ENCODE measurements at regions not wholly inside any gene's neighbourhood (a gene's known extent, or its start where the extent isn't known, plus 50 kb on each side); places are given as distances from the start of the nearest gene placed in this dataset.

DNA sequence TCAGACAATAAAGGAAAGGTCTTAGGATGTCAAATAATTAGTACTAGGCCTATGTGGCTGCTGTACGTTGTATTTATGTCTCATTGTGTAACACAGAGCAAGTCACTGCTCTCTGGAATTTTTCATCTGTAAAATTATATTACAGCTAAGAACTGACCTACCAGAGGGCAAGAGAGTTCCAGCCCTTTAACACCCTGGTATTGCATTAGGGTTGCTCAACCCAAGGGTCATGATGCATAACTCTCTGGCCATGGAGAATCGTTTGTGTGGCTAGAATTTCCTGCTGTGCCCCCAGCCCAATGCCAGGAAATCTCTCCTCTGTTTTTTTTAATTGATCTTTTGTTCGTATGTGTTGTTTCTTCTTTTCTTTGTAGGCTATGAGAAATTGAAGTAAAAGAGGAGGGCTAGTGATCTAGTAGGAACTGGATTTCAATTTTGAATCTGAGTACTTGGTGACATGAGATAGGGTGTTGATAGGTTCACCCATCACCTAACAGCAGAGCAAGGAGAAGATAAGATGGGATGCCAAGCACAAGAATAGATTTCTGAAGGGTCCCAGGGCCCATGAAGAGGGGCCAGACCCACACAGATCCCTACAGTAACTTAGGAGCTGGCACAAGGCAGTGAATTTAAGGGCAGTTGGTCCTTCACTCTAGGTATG, 571.2 kb upstream of the TNP1 start (continued):
- TF ChIP-seq GATA2 (CRISPR knock-in tag; IDR thresholded peaks at IDR 0.05): no peak
- no peak for TF ChIP-seq TCF12 (IDR thresholded peaks at IDR 0.05)

DNA sequence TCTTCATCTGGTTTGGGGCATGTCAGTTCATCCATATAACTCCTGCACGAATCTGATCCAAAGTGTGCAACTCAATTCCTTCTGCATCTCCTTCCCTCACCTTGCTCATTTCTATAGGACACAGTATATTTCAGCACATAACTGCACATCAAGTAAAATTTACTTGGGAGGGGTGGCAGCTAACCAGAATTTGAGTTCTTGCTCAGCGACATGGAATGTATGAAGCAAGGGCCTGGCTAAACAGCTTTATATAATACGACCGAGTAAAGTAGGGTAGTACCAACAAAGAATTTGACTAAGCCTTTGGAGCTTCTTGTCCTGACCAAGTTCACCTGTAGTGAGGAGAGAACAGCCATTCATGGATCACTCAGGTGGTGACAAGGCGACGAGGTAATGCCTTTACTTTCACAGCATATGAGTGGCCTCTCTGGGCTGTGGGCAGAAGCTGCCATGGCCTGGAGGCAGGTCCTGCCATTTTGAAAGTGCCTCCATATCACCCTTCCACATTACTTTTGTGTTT, 570.2 kb upstream of the TNP1 start:
- no peak overlapping the region for H2AFZ ChIP-seq (ENCODE audit: low read depth)
- H3K36me3 ChIP-seq (replicated peaks in 1 of 2; ENCODE audit: control insufficient read depth in 1 of 2, insufficient read depth in 2 of 2, low read length in 1 of 2): no peaks in the 10 kb centered on the region
- DNase-seq: no peak
- no peaks in the 10 kb centered on the region for H4K20me1 ChIP-seq (ENCODE audit: insufficient read depth)
- CTCF ChIA-PET: interaction anchor here (0.5 kb wide), 2 partner anchors 598 to 720 kb away, joined by 3 read pairs; no protein-coding TSS in a partner anchor
- no peaks in the 10 kb centered on the region for H3K9me2 ChIP-seq
- TF ChIP-seq CHD2 (IDR thresholded peaks at IDR 0.05; ENCODE audit: low read length, partially characterized antibody) (no peak), SIN3A (IDR thresholded peaks at IDR 0.05; ENCODE audit: borderline replicate concordance, low read depth, low read length) (no peak), FOXJ3 (CRISPR knock-in tag; IDR thresholded peaks at IDR 0.05) (no peak), FOXM1 (IDR thresholded peaks at IDR 0.05; ENCODE audit: low read depth) (no peak), EP300 (IDR thresholded peaks at IDR 0.05; ENCODE audit: borderline replicate concordance in 1 of 2, low read depth in 1 of 2, low read length in 1 of 2) (no peak), ELF1 (IDR thresholded peaks at IDR 0.05) (no peak), TAF1 (IDR thresholded peaks at IDR 0.05; ENCODE audit: borderline replicate concordance, low read depth, low read length) (no peak), NRF1 (IDR thresholded peaks at IDR 0.05; ENCODE audit: low read depth, low read length) (no peak), TCF12 (IDR thresholded peaks at IDR 0.05) (no peak), RAD21 (IDR thresholded peaks at IDR 0.05; ENCODE audit: low read length) (no peak), GABPA (IDR thresholded peaks at IDR 0.05; ENCODE audit: low read depth) (no peak), JUND (IDR thresholded peaks at IDR 0.05) (no peak), MEF2A (IDR thresholded peaks at IDR 0.05; ENCODE audit: borderline replicate concordance, low read depth) (no peak), FOSL2 (IDR thresholded peaks at IDR 0.05; ENCODE audit: borderline replicate concordance, low read depth) (no peak), RFX5 (IDR thresholded peaks at IDR 0.05; ENCODE audit: low read length) (no peak)
- TF ChIP-seq, protein P1, sequence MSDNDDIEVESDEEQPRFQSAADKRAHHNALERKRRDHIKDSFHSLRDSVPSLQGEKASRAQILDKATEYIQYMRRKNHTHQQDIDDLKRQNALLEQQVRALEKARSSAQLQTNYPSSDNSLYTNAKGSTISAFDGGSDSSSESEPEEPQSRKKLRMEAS (IDR thresholded peaks at IDR 0.05; ENCODE audit: low read depth): no peak
- TF ChIP-seq, protein P2, sequence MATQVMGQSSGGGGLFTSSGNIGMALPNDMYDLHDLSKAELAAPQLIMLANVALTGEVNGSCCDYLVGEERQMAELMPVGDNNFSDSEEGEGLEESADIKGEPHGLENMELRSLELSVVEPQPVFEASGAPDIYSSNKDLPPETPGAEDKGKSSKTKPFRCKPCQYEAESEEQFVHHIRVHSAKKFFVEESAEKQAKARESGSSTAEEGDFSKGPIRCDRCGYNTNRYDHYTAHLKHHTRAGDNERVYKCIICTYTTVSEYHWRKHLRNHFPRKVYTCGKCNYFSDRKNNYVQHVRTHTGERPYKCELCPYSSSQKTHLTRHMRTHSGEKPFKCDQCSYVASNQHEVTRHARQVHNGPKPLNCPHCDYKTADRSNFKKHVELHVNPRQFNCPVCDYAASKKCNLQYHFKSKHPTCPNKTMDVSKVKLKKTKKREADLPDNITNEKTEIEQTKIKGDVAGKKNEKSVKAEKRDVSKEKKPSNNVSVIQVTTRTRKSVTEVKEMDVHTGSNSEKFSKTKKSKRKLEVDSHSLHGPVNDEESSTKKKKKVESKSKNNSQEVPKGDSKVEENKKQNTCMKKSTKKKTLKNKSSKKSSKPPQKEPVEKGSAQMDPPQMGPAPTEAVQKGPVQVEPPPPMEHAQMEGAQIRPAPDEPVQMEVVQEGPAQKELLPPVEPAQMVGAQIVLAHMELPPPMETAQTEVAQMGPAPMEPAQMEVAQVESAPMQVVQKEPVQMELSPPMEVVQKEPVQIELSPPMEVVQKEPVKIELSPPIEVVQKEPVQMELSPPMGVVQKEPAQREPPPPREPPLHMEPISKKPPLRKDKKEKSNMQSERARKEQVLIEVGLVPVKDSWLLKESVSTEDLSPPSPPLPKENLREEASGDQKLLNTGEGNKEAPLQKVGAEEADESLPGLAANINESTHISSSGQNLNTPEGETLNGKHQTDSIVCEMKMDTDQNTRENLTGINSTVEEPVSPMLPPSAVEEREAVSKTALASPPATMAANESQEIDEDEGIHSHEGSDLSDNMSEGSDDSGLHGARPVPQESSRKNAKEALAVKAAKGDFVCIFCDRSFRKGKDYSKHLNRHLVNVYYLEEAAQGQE (IDR thresholded peaks at IDR 0.05; ENCODE audit: low read depth, low read length): no peak
- TF ChIP-seq, protein P3, sequence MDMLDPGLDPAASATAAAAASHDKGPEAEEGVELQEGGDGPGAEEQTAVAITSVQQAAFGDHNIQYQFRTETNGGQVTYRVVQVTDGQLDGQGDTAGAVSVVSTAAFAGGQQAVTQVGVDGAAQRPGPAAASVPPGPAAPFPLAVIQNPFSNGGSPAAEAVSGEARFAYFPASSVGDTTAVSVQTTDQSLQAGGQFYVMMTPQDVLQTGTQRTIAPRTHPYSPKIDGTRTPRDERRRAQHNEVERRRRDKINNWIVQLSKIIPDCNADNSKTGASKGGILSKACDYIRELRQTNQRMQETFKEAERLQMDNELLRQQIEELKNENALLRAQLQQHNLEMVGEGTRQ (IDR thresholded peaks at IDR 0.05; ENCODE audit: borderline replicate concordance, low read depth, low read length): no peak
- peaks cover 6 to 26% of the 10 kb centered on the region in 2 experiments; a peak in 3 of 4 replicates for H3K4me1 ChIP-seq (ENCODE audit: control insufficient read depth in 1 of 2, insufficient read depth in 2 of 2, low read depth in 1 of 2, low read length in 1 of 2)
- H3K27ac ChIP-seq (ENCODE audit: low read depth in 2 of 2, low read length in 1 of 2): no peak overlapping the region
- H3K4me3 ChIP-seq (ENCODE audit: low read depth in 2 of 2, low read length in 1 of 2): no peak overlapping the region
- no peaks in the 10 kb centered on the region for H3F3A ChIP-seq (replicated peaks; ENCODE audit: insufficient read depth)
- POLR2A ChIA-PET: no interaction called here
- H3K79me2 ChIP-seq (ENCODE audit: insufficient read depth): no peaks in the 10 kb centered on the region
- H3K27me3 ChIP-seq (ENCODE audit: insufficient read depth): no peaks in the 10 kb centered on the region
- no peak overlapping the region for H3K4me2 ChIP-seq
- no peaks in the 10 kb centered on the region for H3K9me3 ChIP-seq
- no peak overlapping the region for H3K9ac ChIP-seq
- 97% methylated on average over 6 of the region's 6 CpGs for WGBS (ENCODE audit: low lambda C conversion rate)
